ENCODE measurements at regions not wholly inside any gene's neighbourhood (a gene's known extent, or its start where the extent isn't known, plus 50 kb on each side); places are given as distances from the start of the nearest gene placed in this dataset.
"Not testable (repeated sequence)": the region's sequence is repeated elsewhere in the genome, so short reads cannot be mapped to it uniquely, and the experiment has no call there.

GRCh38 chr3:88508818-88509217, 359.1 kb downstream of the C3orf38 start:
- ATAC-seq; DNase-seq; intact Hi-C loops (cut with DNase I): not testable (repeated sequence)

- no peak for ATAC-seq
- intact Hi-C loops (cut with DNase I), result no loop called here
- no peak for DNase-seq
Measured at GRCh38 chr3:88509582-88509981, 359.8 kb downstream of the C3orf38 start.

GRCh38 chr3:88528494-88528893, 378.7 kb downstream of the C3orf38 start:
- ATAC-seq, result no peak
- no peak for DNase-seq
- intact Hi-C loops (cut with DNase I), result no loop called here

- DNase-seq (no peak), ATAC-seq (no peak)
- intact Hi-C loops (cut with DNase I), result no loop called here
Measured at GRCh38 chr3:88534534-88534933, 384.8 kb downstream of the C3orf38 start.

GRCh38 chr3:88535563-88535962, 385.8 kb downstream of the C3orf38 start:
- intact Hi-C loops (cut with DNase I), result no loop called here

GRCh38 chr3:88542916-88543315, 393.2 kb downstream of the C3orf38 start:
- no peak for ATAC-seq
- intact Hi-C loops (cut with DNase I), result no loop called here

More at GRCh38 chr3:88535563-88535962, 385.8 kb downstream of the C3orf38 start:
- ATAC-seq (no peak), DNase-seq (no peak)

GRCh38 chr3:88572450-88572849, 422.7 kb downstream of the C3orf38 start:
- intact Hi-C loops (cut with DNase I), result no loop called here
- no peak for ATAC-seq
- DNase-seq, result no peak

More at GRCh38 chr3:88542916-88543315, 393.2 kb downstream of the C3orf38 start:
- DNase-seq, result no peak

- ATAC-seq, result no peak
- intact Hi-C loops (cut with DNase I), result no loop called here
Measured at GRCh38 chr3:88573472-88573871, 423.7 kb downstream of the C3orf38 start.

GRCh38 chr3:88574146-88574545, 424.4 kb downstream of the C3orf38 start:
- DNase-seq, result no peak
- intact Hi-C loops (cut with DNase I), result no loop called here
- ATAC-seq, result no peak

More at GRCh38 chr3:88573472-88573871, 423.7 kb downstream of the C3orf38 start:
- no peak for DNase-seq

- ATAC-seq, result no peak
- DNase-seq, result no peak
- intact Hi-C loops (cut with DNase I), result no loop called here
Measured at GRCh38 chr3:88584451-88584850, 434.7 kb downstream of the C3orf38 start.

GRCh38 chr3:88586121-88586640, 436.4 kb downstream of the C3orf38 start:
- no peak for ATAC-seq
- intact Hi-C loops (cut with DNase I), result no loop called here
- no peak for DNase-seq

- ATAC-seq (no peak), DNase-seq (no peak)
- intact Hi-C loops (cut with DNase I), result no loop called here
Measured at GRCh38 chr3:88589138-88589537, 439.4 kb downstream of the C3orf38 start.

- intact Hi-C loops (cut with DNase I), result no loop called here
- DNase-seq (no peak), ATAC-seq (no peak)
Measured at GRCh38 chr3:88595026-88595425, 445.3 kb downstream of the C3orf38 start.

GRCh38 chr3:88596451-88596850, 446.7 kb downstream of the C3orf38 start:
- intact Hi-C loops (cut with DNase I), result no loop called here
- DNase-seq, result no peak
- no peak for ATAC-seq

GRCh38 chr3:88610820-88611219, 461.1 kb downstream of the C3orf38 start:
- ATAC-seq, result no peak
- intact Hi-C loops (cut with DNase I), result no loop called here
- DNase-seq, result no peak

- no peak for ATAC-seq
- intact Hi-C loops (cut with DNase I), result no loop called here
- DNase-seq, result no peak
Measured at GRCh38 chr3:88611826-88612326, 462.1 kb downstream of the C3orf38 start.

- DNase-seq (no peak), ATAC-seq (no peak)
- intact Hi-C loops (cut with DNase I), result no loop called here
Measured at GRCh38 chr3:88616413-88616812, 466.7 kb downstream of the C3orf38 start.

GRCh38 chr3:88617283-88617682, 467.5 kb downstream of the C3orf38 start:
- no peak for ATAC-seq
- DNase-seq, result no peak
- intact Hi-C loops (cut with DNase I), result no loop called here

- intact Hi-C loops (cut with DNase I), result no loop called here
- ATAC-seq, result no peak
- no peak for DNase-seq
Measured at GRCh38 chr3:88618021-88618645, 468.4 kb downstream of the C3orf38 start.

- ATAC-seq (no peak), DNase-seq (no peak)
- intact Hi-C loops (cut with DNase I), result no loop called here
Measured at GRCh38 chr3:88621586-88621985, 471.8 kb downstream of the C3orf38 start.

- ATAC-seq, result no peak
- no peak for DNase-seq
- intact Hi-C loops (cut with DNase I), result no loop called here
Measured at GRCh38 chr3:88623709-88624108, 473.9 kb downstream of the C3orf38 start.

Data from left cardiac atrium (tissue), 4 donors.